GM10266 (cell line): ENCODE measurements at regions not wholly inside any gene's neighbourhood (a gene's known extent, or its start where the extent isn't known, plus 50 kb on each side); places are given as distances from the start of the nearest gene placed in this dataset.
"Not testable (repeated sequence)": the region's sequence is repeated elsewhere in the genome, so short reads cannot be mapped to it uniquely, and the experiment has no call there.

Experiments
- DNase-seq: peaks from one replicate; pipeline ENCODE4 v3.0.0; 2012; ENCODE audit errors: extremely low spot score
- TF ChIP-seq, protein P1 (sequence below): IDR thresholded peaks from 2 replicates; pipeline ENCODE4 v1.5.1; 2012; ENCODE audit warnings: mild to moderate bottlenecking, low read depth; ENCODE audit not compliant: control insufficient read depth, insufficient read depth; ENCODE audit errors: missing control alignments

DNA sequence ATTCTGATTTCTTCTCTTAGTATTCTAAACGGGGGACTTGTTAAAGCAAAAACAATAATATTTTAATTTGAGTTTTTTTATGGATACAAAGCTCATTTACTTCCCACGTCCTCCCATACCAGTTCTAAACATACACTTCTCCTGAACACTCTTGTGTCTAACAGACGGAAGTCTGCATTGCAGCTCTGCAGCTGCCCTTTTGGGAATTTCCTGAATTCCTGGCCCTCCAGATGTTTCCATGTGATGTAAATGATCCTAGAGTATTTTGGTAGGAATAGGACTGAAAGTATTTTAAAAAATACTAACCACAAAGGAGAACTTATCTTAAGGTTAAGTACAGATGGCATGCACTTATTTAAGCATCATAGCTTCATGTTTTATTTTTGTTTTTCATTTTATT is 886.7 kb downstream of the TBC1D32 start:
- DNase-seq: no peak

DNA sequence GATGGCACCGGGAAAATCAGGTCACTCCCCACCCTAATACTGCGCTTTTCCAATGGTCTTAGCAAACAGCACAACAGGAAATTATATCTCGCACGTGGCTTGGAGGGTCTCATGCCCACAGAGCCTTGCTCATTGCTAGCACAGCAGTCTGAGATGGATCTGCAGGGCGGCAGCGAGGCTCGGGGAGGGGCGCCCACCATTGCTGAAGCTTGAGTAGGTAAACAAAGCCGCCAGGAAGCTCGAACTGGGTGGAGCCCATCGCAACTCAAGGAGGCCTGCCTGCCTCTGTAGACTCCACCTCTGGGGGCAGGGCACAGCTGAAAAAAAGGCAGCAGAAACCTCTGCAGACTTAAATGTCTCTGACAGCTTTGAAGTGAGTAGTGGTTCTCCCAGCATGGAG is 901.4 kb downstream of the TBC1D32 start:
- not testable (repeated sequence) for DNase-seq

More for the DNA sequence above, 886.7 kb downstream of the TBC1D32 start:
- TF ChIP-seq, protein P1, sequence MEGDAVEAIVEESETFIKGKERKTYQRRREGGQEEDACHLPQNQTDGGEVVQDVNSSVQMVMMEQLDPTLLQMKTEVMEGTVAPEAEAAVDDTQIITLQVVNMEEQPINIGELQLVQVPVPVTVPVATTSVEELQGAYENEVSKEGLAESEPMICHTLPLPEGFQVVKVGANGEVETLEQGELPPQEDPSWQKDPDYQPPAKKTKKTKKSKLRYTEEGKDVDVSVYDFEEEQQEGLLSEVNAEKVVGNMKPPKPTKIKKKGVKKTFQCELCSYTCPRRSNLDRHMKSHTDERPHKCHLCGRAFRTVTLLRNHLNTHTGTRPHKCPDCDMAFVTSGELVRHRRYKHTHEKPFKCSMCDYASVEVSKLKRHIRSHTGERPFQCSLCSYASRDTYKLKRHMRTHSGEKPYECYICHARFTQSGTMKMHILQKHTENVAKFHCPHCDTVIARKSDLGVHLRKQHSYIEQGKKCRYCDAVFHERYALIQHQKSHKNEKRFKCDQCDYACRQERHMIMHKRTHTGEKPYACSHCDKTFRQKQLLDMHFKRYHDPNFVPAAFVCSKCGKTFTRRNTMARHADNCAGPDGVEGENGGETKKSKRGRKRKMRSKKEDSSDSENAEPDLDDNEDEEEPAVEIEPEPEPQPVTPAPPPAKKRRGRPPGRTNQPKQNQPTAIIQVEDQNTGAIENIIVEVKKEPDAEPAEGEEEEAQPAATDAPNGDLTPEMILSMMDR: no peak

DNA sequence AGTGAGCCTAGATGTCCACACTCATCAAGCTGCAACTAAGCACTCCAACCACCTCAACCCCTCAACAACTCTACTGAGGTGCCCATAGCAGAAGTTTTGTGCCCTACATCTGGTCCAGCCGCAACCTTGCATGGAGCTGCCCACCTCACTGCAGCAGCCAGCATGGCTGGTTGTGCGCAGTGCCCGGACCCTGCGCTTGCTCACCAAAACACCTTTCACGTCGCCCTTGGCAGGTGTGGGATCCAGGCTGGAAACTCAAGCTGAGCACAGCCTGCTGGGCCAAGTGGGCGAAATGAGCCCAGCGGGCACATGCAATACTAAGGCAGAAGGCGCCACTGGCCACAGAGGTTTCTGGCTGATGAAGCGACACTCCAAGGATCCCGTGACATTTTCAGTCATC is 902.4 kb downstream of the TBC1D32 start:
- DNase-seq: no peak
- TF ChIP-seq, protein P1: no peak

DNA sequence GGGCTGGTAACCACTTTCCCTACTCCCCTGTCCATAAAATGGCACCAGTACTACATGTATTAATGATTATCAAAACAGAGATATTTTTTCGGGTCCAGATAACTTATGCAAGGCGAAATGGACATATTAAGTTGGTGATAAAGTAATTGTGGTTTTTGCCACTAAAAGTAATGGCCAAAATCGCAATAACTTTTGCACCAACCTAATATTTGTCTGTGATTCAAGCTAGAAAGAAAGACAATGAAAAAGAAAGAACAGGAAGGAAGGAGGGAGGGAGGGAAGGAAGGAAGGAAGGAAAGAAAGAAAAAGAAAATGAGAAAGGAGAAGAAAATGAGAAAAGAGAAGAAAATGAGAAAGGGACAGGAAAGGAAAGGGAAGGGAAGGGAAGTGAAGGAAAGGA is 922.9 kb downstream of the TBC1D32 start:
- TF ChIP-seq, protein P1: no peak
- DNase-seq: no peak

DNA sequence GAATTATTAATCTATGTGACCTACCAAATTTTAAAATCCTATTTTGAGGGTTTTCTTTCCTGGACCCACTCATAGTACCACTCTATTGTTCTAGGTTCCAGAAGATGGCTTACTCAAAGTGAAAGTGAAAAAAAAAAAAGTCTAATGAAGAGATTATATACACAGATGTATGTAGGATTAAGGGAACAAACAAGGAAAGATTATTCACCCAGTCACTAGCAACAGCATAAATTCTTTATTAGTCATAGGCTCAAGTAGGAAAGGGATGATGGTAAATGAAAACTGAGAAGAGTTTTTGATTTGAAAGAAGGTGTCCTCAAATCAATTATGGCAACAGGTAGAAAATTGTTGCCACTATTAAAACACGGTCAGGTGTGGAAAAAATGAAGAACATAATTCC is 923.7 kb downstream of the TBC1D32 start:
- TF ChIP-seq, protein P1: no peak
- DNase-seq: no peak

DNA sequence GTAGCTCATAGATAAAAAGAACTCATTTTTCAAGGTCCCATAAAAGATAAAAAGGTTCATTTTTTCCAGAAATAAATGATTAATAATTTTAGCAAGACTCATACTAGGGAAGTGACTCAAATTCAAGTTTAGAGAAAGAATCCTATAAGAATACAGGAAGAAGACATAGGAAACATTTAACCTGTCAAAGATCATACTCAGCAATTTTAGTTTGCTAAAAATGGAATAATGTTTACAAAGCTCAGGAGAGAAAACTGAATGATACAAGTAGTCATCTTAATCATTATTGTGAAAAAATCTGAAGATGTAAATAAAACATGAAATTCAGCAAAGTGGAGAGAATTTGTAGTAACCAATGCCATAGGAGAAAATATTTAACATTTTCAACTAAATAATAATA is 926.6 kb downstream of the TBC1D32 start:
- TF ChIP-seq, protein P1: no peak
- no peak for DNase-seq

DNA sequence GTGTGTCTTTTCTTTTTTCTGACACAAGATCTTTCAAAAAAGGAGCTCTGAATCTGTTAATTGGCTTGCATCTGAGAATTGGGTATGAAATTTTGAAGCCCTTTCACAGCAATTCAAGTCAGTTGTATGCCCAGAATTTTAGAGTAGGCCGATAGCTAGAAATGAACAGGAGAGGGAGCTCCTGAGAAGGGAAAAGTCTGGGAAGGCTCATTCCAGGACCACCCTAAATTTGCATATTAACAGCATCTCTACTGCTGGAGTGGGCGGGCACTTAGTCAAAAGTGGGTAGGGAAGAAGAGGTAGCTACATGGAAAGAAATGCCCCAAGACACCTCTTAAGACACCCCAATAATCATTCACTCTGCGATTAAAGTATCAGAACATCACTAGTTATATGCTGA is 928.3 kb downstream of the TBC1D32 start:
- TF ChIP-seq, protein P1: no peak
- DNase-seq: no peak

DNA sequence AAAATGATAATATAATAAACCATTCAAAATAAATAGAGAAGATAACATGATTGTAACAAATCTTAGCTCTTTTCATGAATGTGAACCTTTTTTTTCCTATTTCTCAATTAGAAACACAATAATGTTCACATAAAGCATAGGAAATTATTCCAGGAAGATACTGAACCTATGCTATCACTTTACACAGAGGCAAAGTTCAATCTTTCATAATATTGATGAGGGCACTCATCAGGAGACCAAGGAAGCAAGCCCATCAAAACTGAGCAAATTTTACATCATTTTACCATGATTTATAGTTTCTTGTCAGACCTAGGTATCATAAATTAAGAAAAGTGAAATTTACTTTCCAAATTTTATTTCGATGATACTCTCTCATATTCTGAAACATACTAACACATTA is 938.5 kb downstream of the TBC1D32 start:
- TF ChIP-seq, protein P1: no peak
- DNase-seq: no peak
